HFF-Myc (cell line): ENCODE measurements at regions not wholly inside any gene's neighbourhood (a gene's known extent, or its start where the extent isn't known, plus 50 kb on each side); places are given as distances from the start of the nearest gene placed in this dataset.
"Not testable (repeated sequence)": the region's sequence is repeated elsewhere in the genome, so short reads cannot be mapped to it uniquely, and the experiment has no call there.

Experiments
- DNase-seq: peaks from one replicate; pipeline ENCODE4 v3.0.0-alpha.2; 2011; ENCODE audit warnings: low read depth; ENCODE audit errors: extremely low read depth
- H3K4me3 ChIP-seq: replicated peaks from 2 replicates; pipeline ENCODE4 v1.5.1; 2011; ENCODE audit warnings: low read depth, mild to moderate bottlenecking, control low read depth, low read length
- CTCF ChIP-seq: IDR thresholded peaks from 2 replicates; pipeline ENCODE4 v1.5.1; 2012; ENCODE audit warnings: mild to moderate bottlenecking, low read depth, low read length, control low read depth; ENCODE audit errors: missing control alignments

DNA sequence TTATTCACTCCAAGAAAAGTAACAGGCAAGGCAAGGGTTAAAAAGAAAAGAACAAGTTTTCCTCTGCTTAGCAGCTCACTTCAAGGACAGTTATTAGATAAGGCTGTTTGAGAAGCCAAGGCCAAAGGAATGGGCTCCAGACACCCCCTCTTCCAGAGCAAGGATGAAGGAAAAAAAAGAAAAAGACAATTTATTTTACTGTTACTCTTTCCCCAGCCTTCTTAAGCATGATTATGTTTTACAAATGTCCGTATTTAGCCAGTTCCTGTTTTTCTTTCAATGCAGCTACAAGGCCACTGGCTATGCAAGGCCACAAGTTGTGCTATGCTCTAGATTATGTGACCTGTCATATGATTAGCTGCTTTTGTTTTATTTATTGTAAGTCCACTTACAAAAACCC, 106.5 kb upstream of the SIMC1 start:
- DNase-seq, result no peak
- H3K4me3 ChIP-seq, result no peak overlapping the region
- no peak for TF ChIP-seq CTCF

GRCh38 chr5:176132471-176133288, 105.5 kb upstream of the SIMC1 start:
- TF ChIP-seq CTCF, result no peak
- H3K4me3 ChIP-seq, result no peak overlapping the region
- DNase-seq, result no peak

GRCh38 chr5:176133289-176133870, 104.8 kb upstream of the SIMC1 start:
- H3K4me3 ChIP-seq, result no peak overlapping the region
- TF ChIP-seq CTCF, result no peak
- DNase-seq, result no peak

GRCh38 chr5:176133877-176134276, 104.3 kb upstream of the SIMC1 start:
- no peak for TF ChIP-seq CTCF
- no peak overlapping the region for H3K4me3 ChIP-seq
- DNase-seq, result no peak

DNA sequence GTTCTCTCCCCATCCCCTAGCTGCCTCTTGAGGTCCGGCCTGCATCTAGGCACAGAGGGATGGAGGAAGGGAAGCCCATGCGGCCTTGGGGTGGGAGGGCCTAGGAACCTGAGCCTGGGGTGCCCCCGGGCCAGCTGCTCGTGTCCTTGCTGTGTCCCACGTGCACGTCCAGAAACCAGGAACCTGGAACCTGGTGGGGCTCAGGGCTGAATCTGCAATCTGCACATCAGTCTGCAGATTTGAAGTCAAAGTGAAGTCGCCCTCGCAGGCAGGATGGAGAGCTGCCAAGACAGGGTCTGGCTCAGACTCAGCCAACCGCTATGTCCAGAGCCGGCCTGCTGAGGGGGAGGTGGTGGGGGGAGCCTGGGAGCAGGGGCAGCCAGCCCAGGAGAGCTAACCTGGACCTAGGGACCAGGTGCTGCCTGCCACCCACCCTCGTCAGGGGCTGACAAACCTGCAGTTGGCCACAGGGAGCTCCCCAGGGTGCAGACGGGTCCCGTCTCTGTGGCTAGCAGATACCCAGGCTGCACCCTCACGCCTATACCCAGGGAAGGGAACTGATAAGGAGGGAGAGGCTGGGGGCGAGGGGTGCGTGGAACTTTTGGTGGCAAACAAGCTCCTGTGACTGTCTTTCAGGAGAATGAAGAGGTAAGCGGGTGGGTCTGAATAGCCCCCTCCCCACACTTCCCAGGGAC, 103.5 kb upstream of the SIMC1 start:
- H3K4me3 ChIP-seq, result no peak overlapping the region
- no peak for DNase-seq
- no peak for TF ChIP-seq CTCF

DNA sequence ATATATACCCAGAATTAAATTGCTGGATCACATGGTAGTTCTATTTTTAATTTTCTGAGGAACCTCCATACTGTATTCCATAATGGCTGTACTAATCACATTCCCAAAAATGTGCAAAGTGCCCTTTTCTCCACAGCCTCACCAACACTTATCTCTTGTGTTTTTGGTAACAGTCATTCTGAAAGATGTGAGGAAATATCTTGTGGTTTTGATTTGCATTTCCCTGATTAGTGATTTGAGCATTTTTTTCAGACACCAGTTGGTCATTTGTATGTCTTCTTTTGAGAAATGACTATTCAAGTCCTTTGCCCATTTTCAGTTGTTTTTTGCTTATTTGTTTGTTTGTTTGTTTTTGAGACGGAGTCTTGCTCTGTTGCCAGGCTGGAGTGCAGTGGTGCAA, 98.1 kb upstream of the SIMC1 start:
- DNase-seq, H3K4me3 ChIP-seq: not testable (repeated sequence)

GRCh38 chr5:176144508-176144907, 93.7 kb upstream of the SIMC1 start:
- H3K4me3 ChIP-seq, result no peak overlapping the region
- DNase-seq, result no peak
- no peak for TF ChIP-seq CTCF

DNA sequence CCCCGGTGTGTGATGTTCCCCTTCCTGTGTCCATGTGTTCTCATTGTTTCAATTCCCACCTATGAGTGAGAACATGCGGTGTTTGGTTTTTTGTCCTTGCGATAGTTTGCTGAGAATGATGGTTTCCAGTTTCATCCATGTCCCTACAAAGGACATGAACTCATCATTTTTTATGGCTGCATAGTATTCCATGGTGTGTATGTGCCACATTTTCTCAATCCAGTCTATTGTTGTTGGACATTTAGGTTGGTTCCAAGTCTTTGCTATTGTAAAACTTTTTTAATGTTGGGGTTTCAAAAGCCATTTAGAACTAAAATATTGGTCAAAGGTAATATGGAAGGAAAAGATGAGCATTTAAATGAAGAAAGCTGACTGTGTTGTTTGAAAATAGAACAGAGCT, 88.3 kb upstream of the SIMC1 start:
- not testable (repeated sequence) for DNase-seq, H3K4me3 ChIP-seq
